HG02571 (cell line): ENCODE measurements at regions not wholly inside any gene's neighbourhood (a gene's known extent, or its start where the extent isn't known, plus 50 kb on each side); places are given as distances from the start of the nearest gene placed in this dataset.

Source experiments
- ATAC-seq: cut with Tn5 transposase; IDR thresholded peaks from one replicate; pipeline ENCODE4 v1.9.1; 2021; ENCODE audit warnings: mild to moderate bottlenecking, moderate library complexity; ENCODE audit not compliant: unreplicated experiment

DNA sequence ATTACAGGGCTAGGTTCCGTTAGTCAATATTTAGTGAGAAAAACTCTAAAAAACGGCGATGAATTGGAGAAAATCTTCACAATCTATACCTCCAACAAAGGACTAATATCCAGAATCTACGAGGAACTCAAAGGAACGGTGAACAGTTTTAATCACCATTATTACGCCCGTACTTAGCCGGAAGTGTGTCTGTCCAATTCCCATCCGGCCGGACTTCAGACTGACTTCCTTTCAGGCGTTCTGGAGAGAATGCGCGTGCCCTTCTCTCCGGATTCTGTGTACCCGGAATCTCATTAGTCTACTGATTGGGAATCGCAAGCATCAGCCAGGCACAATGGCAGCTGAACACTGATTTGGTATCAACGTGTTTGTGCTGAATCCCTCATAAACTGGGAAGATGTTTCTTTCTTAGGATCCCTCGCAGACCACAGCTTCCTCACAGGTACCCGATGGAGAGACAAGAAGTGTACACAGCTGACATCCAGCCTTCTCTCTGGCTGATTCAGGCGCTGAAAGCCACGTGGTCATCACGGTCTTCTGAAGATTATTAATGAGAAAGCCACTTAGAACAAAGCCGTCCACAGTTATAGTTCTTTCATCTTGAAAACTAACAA lies 239.9 kb downstream of the ZNF516 start:
- ATAC-seq = peak; percentile 74

DNA sequence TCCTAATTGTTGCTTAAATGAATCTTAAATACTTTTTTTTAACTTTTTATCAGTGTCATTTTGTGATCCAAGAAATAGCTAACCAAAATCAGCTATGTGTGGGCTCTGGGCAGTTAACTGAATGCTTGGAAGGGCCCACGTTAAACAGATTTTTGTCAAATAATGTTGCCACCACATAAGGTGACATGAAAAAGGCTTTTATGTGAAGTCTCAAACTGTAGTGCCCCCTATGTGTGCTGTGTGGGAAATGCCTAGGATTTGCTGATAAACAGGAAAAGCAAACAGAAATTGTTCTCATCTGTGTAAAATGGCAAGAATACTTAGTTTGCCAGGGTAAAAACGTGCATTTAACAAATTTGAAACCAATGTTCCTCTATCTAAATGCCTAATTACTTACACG lies 242.2 kb downstream of the ZNF516 start:
- ATAC-seq = no peak

DNA sequence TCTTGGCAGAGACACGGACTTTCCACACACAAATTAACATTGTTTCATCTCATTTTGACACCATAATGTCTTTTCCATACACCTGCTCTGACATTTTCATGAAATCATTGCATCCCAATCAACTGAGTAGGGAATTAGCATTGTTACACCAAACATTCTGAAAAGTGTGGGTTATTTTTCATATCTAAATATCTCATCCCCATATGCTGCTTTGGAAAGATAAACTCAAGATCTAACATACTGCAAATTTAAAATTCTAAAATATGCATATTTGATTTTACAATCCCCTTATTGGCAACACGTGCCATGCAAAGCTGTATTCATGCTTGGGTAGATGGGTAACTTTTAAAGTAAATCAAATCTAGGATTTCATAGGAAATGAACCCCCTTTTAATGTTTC lies 242.9 kb downstream of the ZNF516 start:
- no peak for ATAC-seq

DNA sequence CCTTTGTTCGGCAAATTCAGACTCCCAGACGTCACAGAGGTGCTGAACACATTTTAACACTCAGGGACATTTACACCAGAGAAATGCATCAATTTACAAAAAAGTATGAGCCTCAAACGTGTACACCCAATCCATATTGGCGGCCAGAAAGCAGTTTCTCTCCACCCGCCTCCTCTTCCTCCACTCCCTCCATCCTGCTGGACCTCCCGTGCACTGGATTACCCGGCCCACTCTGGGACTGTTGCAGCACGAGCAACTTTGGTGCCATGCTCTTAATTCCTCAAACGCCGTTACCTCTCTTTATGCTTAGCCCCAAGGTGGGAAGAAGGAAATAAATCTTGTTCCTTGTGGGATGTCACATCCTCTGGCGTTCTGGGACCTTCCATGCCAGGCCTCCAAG lies 243.4 kb downstream of the ZNF516 start:
- no peak for ATAC-seq

DNA sequence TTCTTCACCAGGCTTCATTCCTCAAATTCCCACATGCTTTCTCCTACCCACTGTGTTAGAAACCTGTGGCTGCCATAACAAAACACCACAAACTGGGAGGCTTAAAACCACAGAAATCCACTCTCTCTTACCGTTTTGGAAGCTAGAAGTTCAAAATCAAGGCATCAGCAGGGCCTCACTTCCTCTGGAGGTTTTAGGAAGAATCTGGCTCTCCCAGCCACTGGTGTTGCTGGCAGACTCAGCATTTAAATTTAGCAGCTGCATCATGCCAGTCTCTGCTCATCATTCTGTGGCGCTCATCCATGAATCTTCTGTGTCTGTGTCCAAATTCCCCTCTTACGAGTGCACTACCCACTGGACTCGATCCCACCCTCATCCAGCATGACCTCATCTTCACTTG lies 248.5 kb downstream of the ZNF516 start:
- no peak for ATAC-seq

DNA sequence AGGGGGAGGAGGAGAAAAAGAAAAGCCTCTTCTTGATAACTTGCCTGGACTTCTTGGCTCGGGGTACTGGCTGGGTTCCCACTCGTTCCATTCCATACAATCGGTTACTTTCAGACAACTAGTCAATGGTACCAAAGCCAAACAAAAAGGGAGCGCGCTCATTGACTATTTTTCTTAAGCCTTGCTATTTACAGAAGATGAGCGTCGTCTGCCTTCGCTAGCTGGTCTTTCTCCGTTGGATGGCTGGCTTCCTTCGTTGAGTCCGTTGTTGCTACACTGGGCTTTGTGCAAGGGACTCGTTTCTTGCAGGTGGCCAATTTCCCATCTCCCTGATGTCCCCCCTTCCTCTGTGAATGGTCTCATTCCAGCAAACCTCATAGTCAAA lies 260.4 kb downstream of the ZNF516 start:
- no peak for ATAC-seq

DNA sequence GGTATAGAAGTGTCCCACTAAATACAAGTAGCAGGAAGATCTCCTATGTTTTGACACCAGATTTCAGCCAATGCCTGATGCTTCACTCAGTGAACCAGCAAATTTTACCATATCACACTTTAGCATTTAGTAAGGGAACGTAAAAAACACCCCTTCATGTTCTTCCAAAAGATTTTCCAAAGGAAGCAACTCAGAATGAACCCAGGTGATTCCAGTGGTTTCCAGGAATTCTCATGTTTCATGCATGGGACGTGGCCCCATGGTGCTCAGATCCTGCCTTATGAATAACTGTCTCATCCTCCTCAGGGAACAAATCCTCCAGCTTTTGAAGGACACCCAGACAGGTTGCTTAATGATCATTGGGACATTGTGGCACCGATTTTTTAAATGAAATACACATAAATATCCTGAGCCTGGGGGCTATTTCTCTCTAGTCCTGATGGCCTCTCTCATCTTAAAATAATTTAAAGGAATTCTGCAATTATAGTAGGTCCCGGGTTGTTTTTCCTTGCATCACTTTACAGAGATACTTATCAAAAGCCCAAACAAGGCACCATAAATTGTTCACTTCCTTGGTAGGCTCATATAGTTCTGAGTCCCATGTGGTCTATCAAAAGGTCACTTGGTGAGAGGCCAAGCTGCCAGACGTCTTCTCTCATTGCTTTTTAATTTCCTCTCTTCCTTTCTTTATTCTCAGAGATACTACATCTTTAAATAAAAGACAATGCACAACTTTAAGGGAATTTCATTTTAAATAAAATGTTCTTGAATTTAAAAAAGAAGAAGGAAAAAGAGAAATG lies 261.0 kb downstream of the ZNF516 start:
- ATAC-seq = no peak

DNA sequence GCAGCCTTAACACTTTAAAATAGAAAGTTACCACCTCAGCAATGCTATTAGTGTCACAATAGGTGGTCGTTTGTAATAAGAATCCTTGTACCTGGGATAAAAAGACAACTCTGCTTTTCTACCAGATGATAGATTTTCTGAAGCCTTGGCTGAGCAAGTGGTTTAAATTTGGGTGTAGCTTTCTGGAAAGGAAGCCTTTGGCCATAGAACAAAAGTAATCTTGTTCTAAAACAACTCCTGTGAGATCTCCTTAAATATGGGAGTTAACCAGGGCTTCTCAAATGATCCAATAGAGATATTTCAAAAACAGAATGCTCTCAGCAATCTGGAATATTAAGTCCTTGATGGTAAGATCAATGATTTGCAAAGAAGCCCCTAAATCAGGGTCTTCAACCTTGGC lies 261.6 kb downstream of the ZNF516 start:
- ATAC-seq = no peak

DNA sequence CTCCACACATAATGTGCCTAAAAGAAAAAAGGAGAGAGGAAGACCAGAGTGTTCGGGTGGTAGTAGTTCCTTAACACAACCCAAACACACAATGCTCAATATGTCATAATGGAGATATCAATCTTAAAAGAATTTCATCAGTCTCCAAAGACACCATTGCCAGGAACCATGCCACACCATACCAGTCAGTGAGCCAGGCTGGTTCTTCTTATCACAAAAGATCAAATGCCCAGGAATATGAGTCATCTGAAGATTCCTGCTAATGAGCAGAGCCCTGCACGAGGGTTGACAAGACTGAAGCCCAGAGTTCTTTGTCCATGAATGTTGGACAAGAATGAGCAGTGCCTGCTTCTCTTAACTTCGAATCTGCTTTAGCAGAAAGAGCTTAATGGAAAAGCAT lies 262.3 kb downstream of the ZNF516 start:
- no peak for ATAC-seq

DNA sequence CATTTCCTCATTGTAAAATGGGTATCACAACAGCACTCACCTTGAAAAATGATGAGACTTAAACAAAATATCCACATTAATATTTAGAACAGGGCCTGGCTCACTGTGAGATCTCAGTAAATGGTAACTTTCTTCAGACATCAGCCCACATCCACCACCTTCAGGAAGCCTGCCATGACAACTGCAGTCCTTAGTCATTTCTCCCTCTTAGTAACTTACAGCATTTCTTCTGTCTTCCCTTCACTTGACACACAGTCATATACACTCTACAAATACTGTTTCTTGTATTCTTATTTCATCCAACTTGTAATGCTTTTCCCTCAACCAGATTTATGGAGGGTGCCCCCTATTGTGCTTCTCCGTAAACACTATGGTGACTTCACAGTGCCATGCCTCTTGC lies 263.0 kb downstream of the ZNF516 start:
- ATAC-seq = no peak

DNA sequence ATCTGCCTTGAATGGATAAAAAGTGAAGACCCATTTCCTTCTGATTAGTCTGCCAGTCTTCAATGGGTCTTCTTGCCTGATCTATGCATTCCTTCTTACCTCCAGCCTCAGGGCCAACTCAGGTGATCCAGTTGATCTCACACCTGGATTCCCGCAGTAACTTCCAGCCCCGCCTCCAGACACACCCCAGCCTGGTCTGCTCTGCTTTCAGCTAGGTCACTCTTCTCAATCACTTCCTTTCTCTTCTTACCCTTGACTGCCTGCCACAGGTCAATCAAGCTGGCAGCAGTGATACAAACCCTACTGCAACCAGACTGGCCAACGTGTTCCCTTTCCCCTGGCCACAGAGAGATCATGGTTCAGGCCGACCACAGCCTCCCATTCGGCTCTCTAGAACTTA lies 263.6 kb downstream of the ZNF516 start:
- ATAC-seq = no peak

DNA sequence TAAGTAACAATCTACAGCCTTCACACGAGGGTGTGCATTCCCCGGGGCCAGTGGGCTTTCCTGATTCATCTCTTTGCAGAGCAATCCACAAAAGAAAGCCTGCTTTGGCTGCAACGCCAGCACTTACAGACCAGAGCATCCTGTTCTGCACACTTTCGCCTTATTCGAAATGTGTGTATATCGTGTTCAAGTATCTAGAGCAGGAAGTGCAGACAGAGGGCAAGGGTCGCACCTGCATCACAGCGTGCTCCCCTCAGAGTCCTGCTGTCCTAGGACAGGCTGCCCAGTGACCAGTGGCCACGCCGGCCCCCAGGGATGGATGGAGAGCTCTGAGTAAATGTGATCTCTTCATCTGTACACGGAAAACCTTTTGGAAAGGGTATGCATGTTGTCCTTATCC lies 264.3 kb downstream of the ZNF516 start:
- no peak for ATAC-seq

DNA sequence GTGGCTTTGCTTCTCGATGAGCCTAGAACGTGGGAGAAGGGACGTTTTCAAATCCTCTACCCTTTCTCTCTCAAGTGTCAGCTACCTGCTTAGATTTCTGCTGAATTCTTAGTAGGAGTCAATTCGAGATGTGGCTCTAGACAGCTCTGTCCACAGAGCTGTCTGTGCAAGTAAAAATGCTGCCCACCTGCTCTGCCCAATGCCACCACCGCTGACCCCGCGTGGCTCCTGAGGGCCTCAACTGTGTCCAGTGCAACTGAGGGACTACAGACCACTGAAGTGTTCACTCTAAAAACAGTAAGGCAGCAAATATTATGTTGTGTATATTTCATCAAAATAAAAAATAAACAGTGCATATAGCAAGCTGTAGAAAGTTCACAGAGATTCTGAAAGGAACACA lies 266.3 kb downstream of the ZNF516 start:
- ATAC-seq = no peak

DNA sequence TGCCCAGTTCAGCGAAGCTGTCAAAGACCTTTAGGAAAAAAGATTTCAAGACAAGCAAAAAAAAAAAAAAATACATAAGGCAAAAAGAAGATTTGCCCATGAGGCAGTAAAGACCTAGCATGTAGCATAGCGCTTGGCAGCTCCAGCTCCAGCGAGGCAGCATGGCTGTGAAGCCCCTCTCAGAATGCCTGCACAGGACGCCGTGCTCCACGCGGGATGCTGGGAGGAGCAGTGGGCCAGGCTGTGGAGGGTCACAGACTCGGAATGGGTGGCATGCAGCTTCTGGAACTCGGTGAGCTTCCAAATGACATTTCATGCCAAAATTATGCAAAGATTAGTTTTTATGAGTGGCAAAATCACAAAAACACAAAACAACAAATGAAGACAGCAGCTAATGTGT lies 267.3 kb downstream of the ZNF516 start:
- ATAC-seq = no peak

DNA sequence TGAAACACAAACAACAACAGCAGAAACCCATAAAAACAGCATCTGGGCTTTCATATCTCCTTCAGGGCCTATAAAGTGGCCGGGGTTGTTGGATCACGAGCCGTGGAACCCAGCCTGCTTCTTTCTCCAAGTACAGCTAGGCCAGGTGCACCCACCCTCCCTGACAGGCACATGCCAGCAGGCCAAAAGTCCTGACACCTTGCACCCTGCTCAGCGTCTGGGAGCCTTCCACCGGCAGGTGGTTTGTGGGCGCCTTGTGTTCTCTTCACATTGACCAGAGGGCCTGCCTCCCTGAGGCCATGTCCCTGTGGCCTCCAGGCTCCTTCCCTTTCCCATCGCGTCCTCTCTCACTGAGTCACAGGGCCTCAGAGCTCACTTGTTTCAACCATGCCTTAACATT lies 271.6 kb downstream of the ZNF516 start:
- ATAC-seq = no peak

DNA sequence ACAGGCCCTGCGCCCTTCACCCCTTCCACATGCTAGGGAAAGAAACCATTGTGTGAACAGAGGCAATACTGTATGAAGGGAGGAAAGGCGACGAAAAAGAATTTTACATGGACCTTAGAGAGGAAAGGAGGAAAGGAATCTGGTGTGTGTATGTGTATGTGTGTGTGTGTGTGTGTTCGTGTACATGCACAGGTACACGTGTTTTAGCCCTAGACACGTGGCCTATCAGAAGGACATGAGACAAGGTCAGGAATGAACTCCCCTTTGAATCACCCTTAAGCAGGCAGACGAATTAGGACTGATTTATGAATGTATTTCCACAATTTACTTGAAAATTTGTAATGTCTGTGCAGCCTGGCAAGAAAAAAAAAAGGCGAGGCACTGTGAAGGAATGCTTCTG lies 276.0 kb downstream of the ZNF516 start:
- no peak for ATAC-seq

DNA sequence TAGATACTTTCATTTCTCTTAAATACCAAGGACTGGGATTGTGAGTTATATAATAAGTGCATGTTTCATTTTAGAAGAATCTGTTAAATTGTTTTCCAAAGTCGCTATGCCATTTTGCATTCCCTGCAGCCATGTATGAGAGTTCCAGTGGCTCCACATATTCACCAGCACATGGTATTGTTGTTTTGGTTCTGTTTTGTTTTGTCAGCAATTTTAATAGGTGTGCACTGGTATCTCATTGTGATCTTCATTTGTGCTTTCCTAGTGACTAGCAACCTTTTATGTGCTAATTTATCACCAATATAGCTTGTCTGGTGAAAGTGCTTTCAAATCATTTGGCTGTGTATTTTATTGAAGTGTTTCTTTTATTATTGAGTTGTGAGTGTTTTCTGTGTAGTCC lies 278.9 kb downstream of the ZNF516 start:
- no peak for ATAC-seq

DNA sequence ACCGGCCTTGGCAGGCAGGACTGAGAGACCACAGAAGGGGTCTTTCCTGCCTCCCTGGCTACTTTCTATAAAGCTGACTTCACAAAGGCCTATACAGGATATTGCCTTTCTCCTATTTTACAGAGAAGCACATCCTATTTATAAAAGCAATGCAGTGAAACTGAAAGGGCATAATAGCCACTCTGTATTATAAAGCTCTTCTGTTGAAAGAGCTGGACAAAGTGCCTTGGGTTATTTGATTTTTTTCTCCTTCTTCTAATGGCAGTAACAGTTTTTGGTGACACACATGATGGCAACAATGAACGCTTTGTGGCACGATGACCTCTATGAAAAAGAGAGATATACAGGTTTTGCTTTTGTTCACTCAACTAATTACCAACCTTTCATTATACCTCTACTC lies 281.1 kb downstream of the ZNF516 start:
- ATAC-seq = no peak

DNA sequence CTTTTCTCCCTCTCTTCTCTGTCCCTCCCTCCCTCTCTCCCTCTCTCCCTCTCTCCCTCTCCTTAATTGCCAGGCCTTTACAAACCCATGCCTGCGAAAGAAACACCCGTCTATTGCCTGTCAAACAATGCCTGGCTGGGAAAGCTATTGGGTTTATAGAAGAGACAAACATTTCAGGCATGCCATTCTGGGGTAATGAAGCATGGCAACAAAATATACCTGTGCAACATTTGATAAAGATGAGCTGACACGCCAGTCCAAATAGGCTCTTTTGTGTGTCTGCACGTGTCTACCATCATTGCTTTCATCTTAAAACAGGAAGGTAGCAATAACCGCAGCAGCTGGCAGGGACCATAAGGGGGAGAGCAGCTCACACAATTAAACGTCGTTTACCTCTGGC lies 282.1 kb downstream of the ZNF516 start:
- no peak for ATAC-seq

DNA sequence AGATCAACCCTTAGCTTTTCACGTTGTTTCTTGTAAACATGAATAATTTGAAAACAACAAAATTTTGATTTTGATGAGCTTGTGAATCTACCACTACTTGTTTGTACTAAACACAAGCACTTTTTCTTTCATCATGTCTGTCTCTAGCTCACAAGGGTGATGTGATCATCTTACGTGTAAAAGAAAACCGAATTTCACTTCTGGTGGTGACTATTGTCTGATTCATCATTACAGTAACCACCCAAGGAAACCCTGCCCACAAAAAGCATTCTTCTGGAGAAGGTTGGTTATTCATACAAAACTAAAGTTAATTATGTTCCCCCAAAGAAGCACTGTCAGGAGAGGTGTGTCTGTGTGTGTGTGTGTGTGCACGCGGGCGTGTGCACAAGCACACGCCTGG lies 285.4 kb downstream of the ZNF516 start:
- no peak for ATAC-seq

DNA sequence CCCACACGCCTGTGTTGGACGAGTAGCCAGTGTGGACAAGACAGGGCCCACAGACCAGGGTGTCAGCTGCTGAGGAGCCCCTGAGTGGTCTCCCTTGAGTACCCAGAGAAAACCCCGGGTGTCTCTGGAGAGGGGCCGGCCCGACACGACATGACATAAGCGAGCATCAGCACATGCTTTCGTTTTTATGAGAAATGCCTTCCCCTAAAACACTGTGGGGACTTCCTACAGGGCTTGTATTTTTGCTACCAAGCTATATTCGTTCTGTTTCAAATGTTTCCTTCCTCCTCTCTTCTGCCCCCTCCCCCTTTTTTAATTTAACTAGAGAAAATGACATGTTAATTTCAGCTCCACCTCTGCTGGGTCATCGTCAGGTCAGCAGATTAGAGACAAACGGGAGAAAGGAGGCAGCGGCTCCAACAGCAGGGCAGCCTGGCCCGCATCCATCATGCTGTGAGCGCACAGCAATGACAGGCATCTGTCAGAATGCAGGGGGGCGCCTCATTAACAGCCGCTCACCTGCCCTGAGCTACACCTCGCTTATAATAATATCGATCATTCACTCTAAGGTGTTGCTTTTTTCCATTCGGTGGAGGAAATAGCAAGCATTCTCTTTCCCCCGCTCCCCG lies 286.2 kb downstream of the ZNF516 start:
- ATAC-seq = no peak

DNA sequence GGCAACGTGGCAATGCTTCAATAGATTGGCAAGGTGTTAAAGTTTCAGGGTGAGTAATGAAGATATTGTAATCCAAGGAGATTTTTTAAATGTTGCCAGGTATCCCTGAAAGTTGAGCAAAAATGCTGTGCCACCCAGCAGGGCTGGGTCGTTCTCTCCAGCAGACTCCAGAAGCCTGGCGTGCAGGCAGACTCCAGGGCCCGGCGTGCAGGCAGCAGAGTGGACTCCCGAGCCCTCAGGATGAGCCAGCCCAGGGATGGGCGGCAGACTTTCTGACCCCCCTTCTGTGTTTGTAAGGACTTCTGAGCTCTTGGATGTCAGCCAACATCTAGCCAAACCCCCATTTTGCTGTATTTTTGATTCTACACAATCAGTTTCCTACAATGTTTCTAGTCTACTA lies 289.1 kb downstream of the ZNF516 start:
- no peak for ATAC-seq
